ENCODE measurements at regions not wholly inside any gene's neighbourhood (a gene's known extent, or its start where the extent isn't known, plus 50 kb on each side); places are given as distances from the start of the nearest gene placed in this dataset.

GRCh38 chr1:232111611-232112010 is 485.0 kb downstream of the DISC1 start:
- TF ChIP-seq CTCF (conservative IDR thresholded peaks at IDR 0.05; ENCODE audit: low read depth, low read length) (no peak), EZH2 (IDR thresholded peaks at IDR 0.05; ENCODE audit: low read length, unreplicated experiment) (no peak), EZH2phosphoT487 (IDR thresholded peaks at IDR 0.05; ENCODE audit: borderline replicate concordance, low read length) (no peak)

All from PC-3 (cell line).